ENCODE measurements at regions not wholly inside any gene's neighbourhood (a gene's known extent, or its start where the extent isn't known, plus 50 kb on each side); places are given as distances from the start of the nearest gene placed in this dataset.
"Not testable (repeated sequence)": the region's sequence is repeated elsewhere in the genome, so short reads cannot be mapped to it uniquely, and the experiment has no call there.

GRCh38 chr4:189653130-189653653 is 287.5 kb upstream of the FRG1 start:
- DNase-seq, result not testable (repeated sequence)

- DNase-seq, result not testable (repeated sequence)
These were observed 286.7 kb upstream of the FRG1 start for GRCh38 chr4:189653983-189654382.

- DNase-seq, result not testable (repeated sequence)
These were observed 286.3 kb upstream of the FRG1 start for GRCh38 chr4:189654396-189654795.

- not testable (repeated sequence) for DNase-seq
These were observed 284.9 kb upstream of the FRG1 start for GRCh38 chr4:189655817-189656216.

GRCh38 chr4:189656641-189657040 is 284.0 kb upstream of the FRG1 start:
- peak; percentile 5 for DNase-seq

- DNase-seq, result not testable (repeated sequence)
These were observed 282.4 kb upstream of the FRG1 start for GRCh38 chr4:189658259-189658658.

GRCh38 chr4:189658831-189659230 is 281.8 kb upstream of the FRG1 start:
- DNase-seq, result not testable (repeated sequence)

- no peak for DNase-seq
These were observed 281.4 kb upstream of the FRG1 start for GRCh38 chr4:189659287-189659686.

GRCh38 chr4:189660722-189661360 is 279.8 kb upstream of the FRG1 start:
- DNase-seq, result no peak

GRCh38 chr4:189664693-189665250 is 275.9 kb upstream of the FRG1 start:
- DNase-seq, result no peak

GRCh38 chr4:189665712-189666305 is 274.9 kb upstream of the FRG1 start:
- DNase-seq, result not testable (repeated sequence)

- DNase-seq, result not testable (repeated sequence)
These were observed 273.3 kb upstream of the FRG1 start for GRCh38 chr4:189667386-189667785.

GRCh38 chr4:189697675-189698245 is 242.9 kb upstream of the FRG1 start:
- not testable (repeated sequence) for DNase-seq

GRCh38 chr4:189703000-189703399 is 237.7 kb upstream of the FRG1 start:
- peak; percentile 3 for DNase-seq

- DNase-seq, result not testable (repeated sequence)
These were observed 233.9 kb upstream of the FRG1 start for GRCh38 chr4:189706821-189707220.

- DNase-seq, result not testable (repeated sequence)
These were observed 233.4 kb upstream of the FRG1 start for GRCh38 chr4:189707227-189707626.

GRCh38 chr4:189711956-189712355 is 228.7 kb upstream of the FRG1 start:
- not testable (repeated sequence) for DNase-seq

- not testable (repeated sequence) for DNase-seq
These were observed 219.4 kb upstream of the FRG1 start for GRCh38 chr4:189721016-189721993.

GRCh38 chr4:189722324-189723003 is 218.2 kb upstream of the FRG1 start:
- DNase-seq, result peak; percentile 12

GRCh38 chr4:189727982-189728638 is 212.6 kb upstream of the FRG1 start:
- DNase-seq, result not testable (repeated sequence)

- DNase-seq, result not testable (repeated sequence)
These were observed 208.7 kb upstream of the FRG1 start for GRCh38 chr4:189731989-189732388.
